Adrenal gland (tissue), 9 donors: ENCODE measurements at regions not wholly inside any gene's neighbourhood (a gene's known extent, or its start where the extent isn't known, plus 50 kb on each side); places are given as distances from the start of the nearest gene placed in this dataset.

ENCODE experiments used
- DNase-seq, 7 donors: peaks; one replicate each; pipeline ENCODE4 v3.0.0-alpha.2; 2019 to 2020
- H3K27ac ChIP-seq, 5 donors: fragments of 200-600 bp; sonication (generic) in 4 of 5; 1 replicate in 3 of 5; 2 replicates in 2 of 5; pipeline versions ENCODE4 v1.5.1 to v1.8.0; 2016 to 2020; ENCODE audit warnings: mild to moderate bottlenecking in 1 of 5
- H3K27me3 ChIP-seq: fragments of 200-600 bp; 2 replicates; pipeline ENCODE4 v1.8.0; 2021
- H3K36me3 ChIP-seq, 2 donors: fragments of 200-600 bp; replicated peaks in 1 of 2; 1 replicate in 1 of 2; 2 replicates in 1 of 2; pipeline versions ENCODE4 v1.5.1 to v1.8.0; 2018 to 2022
- H3K4me1 ChIP-seq, 2 donors: fragments of 200-600 bp; replicated peaks in 1 of 2; 1 replicate in 1 of 2; 2 replicates in 1 of 2; pipeline versions ENCODE4 v1.5.1 to v1.8.0; 2018 to 2021
- H3K4me3 ChIP-seq, 4 donors: fragments of 200-600 bp; sonication (generic) in 3 of 4; one replicate each; pipeline ENCODE4 v1.5.1; 2016 to 2018
- H3K9me3 ChIP-seq, 3 donors: fragments of 200-600 bp; sonication (generic) in 1 of 3; replicated peaks in 1 of 3; 1 replicate in 2 of 3; 2 replicates in 1 of 3; pipeline versions ENCODE4 v1.5.1 to v1.8.0; 2016 to 2021
- CTCF ChIP-seq, 6 experiments: fragments of 450-650 bp in 4 of 6; fragments of 200-600 bp in 2 of 6; sonication (generic) in 1 of 6; IDR thresholded peaks; 1 replicate in 5 of 6; 2 replicates in 1 of 6; pipeline versions ENCODE4 v1.5.1 to v1.8.0; 2016 to 2021; ENCODE audit warnings: antibody characterized with exemption in 6 of 6, mild to moderate bottlenecking in 2 of 6, moderate library complexity in 1 of 6
- POLR2A ChIP-seq, 2 donors: fragments of 450-650 bp; IDR thresholded peaks; one replicate each; pipeline ENCODE4 v1.6.1; 2017; ENCODE audit warnings: antibody characterized with exemption in 2 of 2, mild to moderate bottlenecking in 2 of 2, moderate library complexity in 1 of 2
- WGBS, 4 donors: extraction: QIAGEN DNeasy Blood & Tissue Kit in 2 of 4; methylation state at CpG; one replicate each; pipeline versions ENCODE4 v1.1.5 to v1.1.7; 2013 to 2017; 5-methylcytosine and 5-hydroxymethylcytosine counted together
- intact Hi-C, 2 donors: fragments of 100-400 bp; cut with DNase I; formaldehyde crosslinking; loops; one replicate each; pipeline versions ENCODE4 v1.14.1 to v1.15.0; 2022 to 2023
- donor health status: healthy with polysubstance abuse.
- donor health status: Bipolar disorder and iron deficiency.
- donor health status: DM: yes; HTN: yes; CAD: no.
- donor health status: DM: no; HTN: no; CAD: no.
- donor health status: DM: no; HTN: no; CAD: no.

GRCh38 chr6:56759521-56759920, 116.8 kb upstream of the DST start:
- no peaks in the 10 kb centered on the region for H3K36me3 ChIP-seq
- no peaks in the 10 kb centered on the region for H3K9me3 ChIP-seq
- DNase-seq, result no peak
- H3K27me3 ChIP-seq, result no peaks in the 10 kb centered on the region
- 60 to 74% (median 68%) methylated on average over 2 of the region's 2 CpGs for WGBS, 4 donors
- H3K4me1 ChIP-seq, result peaks cover 6 to 23% of the 10 kb centered on the region in 2 donors
- intact Hi-C loops, result no loop called here
- H3K27ac ChIP-seq, result no peak overlapping the region
- H3K4me3 ChIP-seq, result no peak overlapping the region
- no peak for TF ChIP-seq POLR2A (IDR thresholded peaks at IDR 0.05)

- DNase-seq, result no peak
- H3K36me3 ChIP-seq, result no peaks in the 10 kb centered on the region
- TF ChIP-seq CTCF (IDR thresholded peaks at IDR 0.05), result no peak
- no peak for TF ChIP-seq POLR2A (IDR thresholded peaks at IDR 0.05)
- H3K4me1 ChIP-seq, result peaks cover 6 to 19% of the 10 kb centered on the region in 2 donors
- H3K27ac ChIP-seq, result no peak overlapping the region
- H3K9me3 ChIP-seq, result no peaks in the 10 kb centered on the region
- H3K4me3 ChIP-seq, result no peak overlapping the region
- H3K27me3 ChIP-seq, result no peaks in the 10 kb centered on the region
- WGBS, 4 donors, result 79 to 100% (median 92%) methylated on average over 1 to 2 of the region's 2 CpGs
- intact Hi-C loops, result no loop called here
Observed at GRCh38 chr6:56758553-56758952, 115.9 kb upstream of the DST start.

- H3K27me3 ChIP-seq, result no peaks in the 10 kb centered on the region
- no peaks in the 10 kb centered on the region for H3K9me3 ChIP-seq
- DNase-seq, result no peak
- H3K36me3 ChIP-seq, result no peaks in the 10 kb centered on the region
- intact Hi-C loops, result no loop called here
- peaks cover 6 to 19% of the 10 kb centered on the region in 2 donors for H3K4me1 ChIP-seq
- H3K4me3 ChIP-seq, result no peak overlapping the region
- TF ChIP-seq POLR2A (IDR thresholded peaks at IDR 0.05) (no peak), CTCF (IDR thresholded peaks at IDR 0.05) (no peak)
- H3K27ac ChIP-seq, result no peak overlapping the region
Observed at GRCh38 chr6:56758120-56758519, 115.4 kb upstream of the DST start.

- Histone ChIP-seq H3K27ac (no peak overlapping the region), H3K36me3 (no peaks in the 10 kb centered on the region), H3K4me1 (peaks cover 6 to 19% of the 10 kb centered on the region in 2 donors), H3K4me3 (no peak overlapping the region), H3K9me3 (no peaks in the 10 kb centered on the region), H3K27me3 (no peaks in the 10 kb centered on the region)
- intact Hi-C loops, result no loop called here
- WGBS, 4 donors, result 71 to 79% (median 78%) methylated on average over 1 of the region's 1 CpG
- TF ChIP-seq POLR2A (IDR thresholded peaks at IDR 0.05) (no peak), CTCF (IDR thresholded peaks at IDR 0.05) (peak; percentile 7 to 54 (median 44))
- DNase-seq, result peak; percentile 24 to 72 (median 43)
Observed at GRCh38 chr6:56757588-56757984, 114.9 kb upstream of the DST start.

- Histone ChIP-seq H3K4me1 (peaks cover 6 to 19% of the 10 kb centered on the region in 2 donors), H3K27me3 (no peaks in the 10 kb centered on the region), H3K4me3 (no peak overlapping the region), H3K27ac (no peak overlapping the region), H3K36me3 (no peaks in the 10 kb centered on the region), H3K9me3 (no peaks in the 10 kb centered on the region)
- TF ChIP-seq POLR2A (IDR thresholded peaks at IDR 0.05) (no peak), CTCF (IDR thresholded peaks at IDR 0.05) (no peak)
- DNase-seq, result no peak
- 66 to 89% (median 77%) methylated on average over 1 of the region's 1 CpG for WGBS, 4 donors
- intact Hi-C loops, result no loop called here
Observed at GRCh38 chr6:56756791-56757587, 114.3 kb upstream of the DST start.
